Activated T-helper 1 cell treated with anti-CD3 and anti-CD28 coated beads, Interleukin-2, amount 50 U/mL, for 16 hours (primary cell): ENCODE measurements at regions not wholly inside any gene's neighbourhood (a gene's known extent, or its start where the extent isn't known, plus 50 kb on each side); places are given as distances from the start of the nearest gene placed in this dataset.

ENCODE experiments used
- DNase-seq, 2 donors: peaks; one replicate each; pipeline ENCODE4 v3.0.0-alpha.2; 2020; ENCODE audit warnings: low read depth in 1 of 2, low spot score in 1 of 2

DNA sequence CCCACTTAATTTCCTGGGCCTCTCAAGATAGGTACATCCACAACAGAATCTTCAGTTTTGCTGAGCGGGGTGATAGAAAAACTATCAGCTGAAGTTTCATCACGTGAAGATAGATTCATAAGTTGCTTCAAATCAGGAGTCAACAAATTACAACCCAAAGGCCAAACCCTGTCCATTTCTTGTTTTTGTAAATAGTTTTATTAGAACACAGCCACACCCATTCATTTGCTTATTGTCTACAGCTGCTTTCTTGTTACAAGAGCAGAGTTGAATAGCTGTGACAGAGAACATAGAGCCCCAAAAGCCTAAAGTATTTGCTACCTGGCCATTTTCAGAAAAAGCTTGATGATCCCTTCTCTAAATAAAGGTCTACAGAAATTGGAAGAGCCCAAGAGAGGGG is 300.1 kb upstream of the CDH5 start:
- no peak for DNase-seq

DNA sequence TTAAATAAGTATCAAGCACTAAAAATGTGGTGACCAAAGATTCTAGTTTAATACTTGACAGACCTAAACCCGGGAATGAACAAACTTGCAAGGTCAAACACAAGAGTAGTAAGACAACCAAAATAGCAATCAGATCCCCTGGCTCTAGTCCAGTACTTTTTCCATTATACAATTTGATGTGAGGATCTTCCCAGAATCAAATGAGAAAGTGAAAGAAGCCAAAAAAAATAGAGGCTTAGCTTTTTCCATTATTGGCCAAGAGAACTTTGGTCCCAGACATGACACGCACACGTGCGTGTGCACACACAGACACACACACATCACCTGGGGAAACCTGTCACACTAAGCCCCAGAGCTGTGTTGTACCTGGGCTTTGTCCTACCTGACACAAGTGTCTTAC is 300.6 kb upstream of the CDH5 start:
- no peak for DNase-seq

- DNase-seq, result no peak
These were observed 301.5 kb upstream of the CDH5 start for GRCh38 chr16:66064801-66065530.

DNA sequence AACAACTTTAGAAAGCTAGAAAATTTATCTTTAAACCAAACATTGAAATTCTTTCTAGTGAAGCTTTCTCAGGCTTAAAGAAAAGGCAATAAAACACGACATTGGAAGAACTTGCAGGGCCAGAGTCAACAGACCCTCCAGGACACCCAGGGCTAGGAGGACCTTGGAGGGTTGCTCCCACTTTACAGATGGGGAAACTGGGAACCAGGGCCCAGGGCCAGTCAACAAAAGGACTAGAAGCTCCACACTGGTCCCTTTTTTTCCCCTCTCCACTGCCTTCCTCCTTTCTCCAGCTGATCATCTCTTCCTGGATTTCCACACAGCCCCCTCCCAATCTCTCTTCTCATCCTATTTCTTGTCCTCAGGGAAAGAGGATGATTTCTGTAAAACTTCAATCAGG is 307.7 kb upstream of the CDH5 start:
- DNase-seq, result no peak

DNA sequence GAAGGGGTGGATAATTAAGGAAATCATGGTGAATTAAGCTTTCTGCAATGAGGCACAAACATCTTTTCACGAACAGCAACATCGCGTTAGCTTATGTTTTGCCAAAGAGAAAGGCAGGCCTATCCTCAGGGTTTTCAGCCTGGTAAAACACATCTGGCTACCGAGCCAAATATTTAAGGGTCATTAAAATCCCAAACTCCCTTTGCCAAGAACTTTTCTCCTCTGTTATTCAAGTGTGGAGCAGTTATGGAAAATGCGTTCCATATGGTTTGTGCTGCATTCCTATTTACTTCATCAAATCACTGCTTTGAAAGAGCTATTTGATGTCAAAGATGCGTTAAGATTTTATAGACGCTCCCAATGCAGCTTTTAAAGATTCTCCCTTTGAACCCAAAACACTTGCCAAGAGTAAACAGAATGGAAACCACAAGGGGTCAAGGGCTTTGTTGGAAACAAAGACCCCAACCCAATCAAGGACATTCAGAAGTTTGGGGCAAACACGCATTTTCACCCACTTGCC is 308.3 kb upstream of the CDH5 start:
- DNase-seq, result no peak

- no peak for DNase-seq
These were observed 309.4 kb upstream of the CDH5 start for GRCh38 chr16:66057057-66057456.

- DNase-seq, result no peak
These were observed 312.4 kb upstream of the CDH5 start for GRCh38 chr16:66054095-66054494.

DNA sequence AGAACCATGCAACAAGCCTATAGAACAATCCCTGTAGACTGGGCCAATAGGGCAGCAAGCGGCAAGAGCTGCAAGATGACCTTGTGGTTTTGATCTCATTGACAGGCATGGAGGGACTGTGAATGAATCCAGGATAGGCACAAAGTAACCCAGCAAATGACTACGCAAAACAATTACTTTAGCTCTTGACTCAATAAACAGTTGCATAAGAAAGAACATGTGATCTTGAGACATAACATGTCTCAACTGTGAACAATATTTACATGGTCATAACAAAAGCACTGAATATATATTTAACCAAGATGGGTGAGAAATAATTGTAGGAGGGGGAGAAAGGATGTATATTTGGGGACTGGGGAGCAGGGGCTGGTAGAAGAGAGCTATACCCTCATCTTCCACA is 313.7 kb upstream of the CDH5 start:
- DNase-seq, result no peak

DNA sequence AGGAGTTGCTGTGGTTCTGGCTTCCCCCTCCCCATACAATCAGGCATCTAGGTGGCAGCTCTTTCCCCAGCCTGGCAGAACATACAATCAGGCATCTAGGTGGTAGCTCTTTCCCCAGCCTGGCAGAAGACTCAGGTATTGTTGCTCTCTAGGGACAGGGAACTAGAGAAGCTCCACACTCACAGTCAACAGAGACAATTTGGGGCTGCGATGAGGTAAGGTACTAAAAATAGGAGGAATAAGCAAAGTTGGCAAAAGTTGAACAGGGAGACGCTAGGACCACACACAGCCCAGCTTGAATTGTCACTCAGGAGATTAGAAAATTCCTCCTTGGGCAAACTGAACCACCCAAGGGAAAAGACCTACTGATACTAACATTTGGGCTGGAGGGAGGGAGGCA is 315.5 kb upstream of the CDH5 start:
- DNase-seq, result no peak

- DNase-seq, result no peak
These were observed 316.6 kb upstream of the CDH5 start for GRCh38 chr16:66049865-66050264.

GRCh38 chr16:66045626-66046025 is 320.9 kb upstream of the CDH5 start:
- no peak for DNase-seq

DNA sequence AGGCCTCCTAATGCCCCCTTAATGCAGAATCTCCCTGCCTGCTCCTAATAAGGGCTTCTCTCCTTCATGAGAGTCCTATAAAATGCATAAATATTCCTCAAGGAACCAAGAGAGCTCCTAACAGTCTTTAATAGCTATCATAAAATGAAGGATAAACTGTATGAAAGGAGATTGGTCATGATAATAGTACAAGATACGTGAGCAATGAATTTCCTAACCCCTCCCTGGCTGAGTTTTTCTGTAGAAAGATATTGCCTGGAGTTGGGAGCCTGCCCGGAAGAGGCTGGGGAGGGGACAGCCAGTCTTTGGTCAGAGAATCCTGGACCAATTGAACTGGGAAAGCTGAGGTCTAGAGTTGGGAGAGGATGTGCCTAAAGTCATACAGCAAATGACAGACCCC is 321.9 kb upstream of the CDH5 start:
- DNase-seq, result no peak

DNA sequence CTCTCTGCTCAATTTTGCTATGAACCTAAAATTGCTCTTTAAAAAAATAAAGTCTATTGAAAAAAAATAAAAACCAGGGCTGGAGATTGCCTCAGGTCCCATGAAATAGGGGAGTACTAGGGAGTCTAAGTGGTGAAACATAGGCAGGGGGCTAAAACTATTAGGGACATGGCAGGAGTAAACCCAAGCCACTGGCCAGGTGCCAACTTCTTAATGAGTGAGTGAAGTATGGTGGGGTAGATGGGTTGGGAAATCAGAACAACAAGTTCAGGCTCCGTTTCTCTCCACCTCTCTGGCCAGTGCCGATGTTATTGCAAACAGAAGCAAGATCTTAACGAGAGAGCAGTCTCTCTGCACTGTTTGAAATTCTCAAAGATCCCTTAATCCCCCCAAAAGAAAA is 322.4 kb upstream of the CDH5 start:
- no peak for DNase-seq

GRCh38 chr16:66043326-66043725 is 323.2 kb upstream of the CDH5 start:
- DNase-seq, result no peak

DNA sequence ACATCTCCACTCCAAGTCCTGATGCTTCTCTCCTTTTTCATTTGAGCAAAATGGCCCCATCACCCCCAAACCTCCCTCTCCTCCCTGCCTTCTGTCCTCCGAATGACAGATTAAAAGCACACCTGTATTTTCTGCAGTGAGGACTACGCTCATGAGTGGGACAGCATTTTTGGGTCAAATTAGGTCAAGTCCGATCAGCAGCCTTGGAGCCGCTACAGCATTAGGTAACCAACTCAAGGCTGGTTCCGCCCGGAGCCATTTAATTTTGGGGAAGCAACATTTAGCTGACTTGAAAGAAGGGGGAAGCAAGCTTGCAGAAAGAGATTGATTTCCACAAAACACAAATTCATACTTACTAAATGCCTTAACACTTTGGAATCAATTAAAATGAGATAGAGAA is 324.1 kb upstream of the CDH5 start:
- DNase-seq, result no peak

DNA sequence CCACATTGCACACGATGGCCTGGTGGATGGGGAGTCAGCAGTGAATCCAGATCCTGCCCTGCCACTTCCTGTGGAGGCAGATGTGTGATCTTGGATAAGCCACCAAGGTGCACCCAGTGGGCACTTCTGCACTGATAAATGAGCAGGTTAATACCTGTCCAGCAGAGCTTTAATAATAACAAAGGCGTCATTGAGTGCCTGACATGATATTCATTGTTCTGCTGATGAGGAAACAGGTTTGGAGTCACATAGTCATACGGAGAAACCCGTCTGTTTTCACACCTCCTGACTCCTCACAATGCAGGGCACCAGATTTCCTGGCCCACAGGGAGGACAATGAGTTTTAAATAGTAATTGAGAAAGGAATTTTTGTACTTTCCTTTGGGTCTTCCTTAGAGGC is 324.6 kb upstream of the CDH5 start:
- no peak for DNase-seq

DNA sequence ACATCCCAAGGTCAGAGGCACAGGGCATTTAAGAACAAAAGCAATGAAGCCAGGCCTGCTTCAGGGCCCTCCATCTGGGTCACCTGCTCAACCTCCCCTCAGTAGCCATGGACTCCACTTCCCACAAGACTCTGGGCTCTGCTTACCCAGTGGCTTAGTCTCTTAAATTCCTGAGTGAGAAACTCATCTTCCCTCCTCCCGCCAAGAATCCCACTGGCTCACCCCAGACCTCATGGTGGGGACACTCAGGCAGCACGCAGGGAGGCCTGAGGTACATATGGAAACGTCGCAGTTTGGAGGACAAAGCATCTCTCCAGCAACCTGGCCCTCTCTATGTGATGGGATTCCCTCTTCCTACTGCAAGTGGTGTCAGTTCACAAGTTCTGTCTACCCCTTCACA is 326.7 kb upstream of the CDH5 start:
- no peak for DNase-seq

- no peak for DNase-seq
These were observed 329.4 kb upstream of the CDH5 start for GRCh38 chr16:66036793-66037715.

DNA sequence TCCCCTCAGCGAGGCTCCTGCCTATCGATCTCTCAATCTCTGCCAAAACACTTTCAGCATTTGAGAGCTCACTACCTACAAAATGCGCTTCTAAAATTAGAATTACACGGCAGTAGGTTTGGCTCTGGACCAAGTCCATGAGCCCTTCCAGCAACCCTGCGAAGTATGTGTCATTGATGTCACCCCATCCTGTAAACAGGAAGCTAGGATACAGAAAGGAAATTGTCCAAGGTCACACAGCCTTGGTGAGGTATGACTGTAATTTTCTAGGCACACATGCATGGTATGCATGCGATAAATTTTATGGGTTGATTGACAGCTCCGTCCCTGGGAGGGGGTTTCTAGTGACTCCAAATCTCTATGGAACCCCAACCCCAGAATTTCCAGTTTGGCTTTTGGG is 330.3 kb upstream of the CDH5 start:
- DNase-seq, result no peak

- DNase-seq, result no peak
These were observed 331.4 kb upstream of the CDH5 start for GRCh38 chr16:66035096-66035495.

- no peak for DNase-seq
These were observed 333.6 kb upstream of the CDH5 start for GRCh38 chr16:66032841-66033240.

DNA sequence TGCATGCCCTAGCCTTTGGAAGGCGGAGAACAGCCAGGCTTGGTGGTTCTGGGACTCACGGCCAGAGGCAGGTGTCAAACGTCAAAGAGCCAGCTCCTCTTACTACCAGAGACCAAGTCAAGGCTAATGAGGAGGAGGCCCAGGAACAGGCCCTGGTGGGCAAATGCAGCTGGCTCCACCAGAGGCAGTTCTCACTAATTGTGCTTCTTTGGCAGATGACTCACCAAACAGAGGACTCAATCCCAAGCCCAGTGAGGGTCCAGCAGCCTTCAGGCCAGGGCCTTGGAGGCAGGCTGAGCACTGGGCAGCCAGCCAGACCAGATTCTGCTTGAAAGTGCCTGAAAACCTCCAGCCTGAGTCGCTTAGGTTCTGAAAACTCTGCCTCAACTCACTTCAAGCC is 336.5 kb upstream of the CDH5 start:
- DNase-seq, result no peak
